NCI-H226 (cell line): ENCODE measurements at regions not wholly inside any gene's neighbourhood (a gene's known extent, or its start where the extent isn't known, plus 50 kb on each side); places are given as distances from the start of the nearest gene placed in this dataset.

ENCODE experiments used
- DNase-seq: peaks from one replicate; pipeline ENCODE4 v3.0.0-alpha.2; 2015

GRCh38 chr11:29305456-29306232 lies 711.2 kb downstream of the KCNA4 start:
- no peak for DNase-seq

GRCh38 chr11:29300420-29300819 lies 716.4 kb downstream of the KCNA4 start:
- DNase-seq = peak; percentile 86

DNA sequence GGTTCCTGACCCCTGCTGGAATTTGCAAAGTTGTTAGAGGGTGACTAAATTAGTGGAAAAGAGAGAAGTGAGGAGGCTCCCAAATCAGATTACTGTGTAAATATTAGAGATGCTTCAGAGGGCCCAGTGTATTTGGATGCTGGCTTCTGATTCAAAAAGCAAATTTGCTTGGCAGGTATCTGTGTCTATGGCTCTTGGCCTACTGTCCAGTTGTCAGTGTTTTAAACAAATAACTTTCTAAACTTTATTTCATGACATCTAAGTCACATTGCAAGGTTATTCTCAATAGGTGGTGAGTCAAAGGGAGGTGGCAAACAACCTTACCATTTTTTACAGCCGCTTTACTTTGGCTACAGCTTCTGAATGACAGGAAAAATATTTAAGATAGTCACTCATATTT lies 720.1 kb downstream of the KCNA4 start:
- no peak for DNase-seq

- DNase-seq = no peak
Observed at GRCh38 chr11:29293825-29294224, 723.0 kb downstream of the KCNA4 start.

DNA sequence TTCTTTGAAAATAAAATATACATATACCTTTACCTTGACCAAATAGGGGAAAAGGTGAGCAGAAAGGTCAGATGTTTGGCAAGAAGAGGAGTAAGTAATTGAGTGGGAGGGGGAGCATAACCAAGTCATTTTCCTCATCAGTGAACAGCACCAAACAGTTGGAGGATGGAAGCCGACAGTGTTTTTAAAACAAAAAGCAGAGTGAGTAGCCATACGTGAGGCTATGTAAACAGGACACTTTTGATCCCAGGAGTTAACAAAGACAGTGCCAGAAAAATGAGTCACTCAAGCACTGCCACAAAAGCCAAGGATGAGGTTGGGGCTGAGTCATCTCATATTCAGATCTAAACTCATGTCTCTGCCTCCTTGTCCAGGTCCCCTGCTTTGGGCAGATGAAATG lies 734.7 kb downstream of the KCNA4 start:
- peak; percentile 77 for DNase-seq

- no peak for DNase-seq
Observed at GRCh38 chr11:29281271-29281777, 735.5 kb downstream of the KCNA4 start.

GRCh38 chr11:29280452-29280851 lies 736.4 kb downstream of the KCNA4 start:
- peak; percentile 53 for DNase-seq

- no peak for DNase-seq
Observed at GRCh38 chr11:29279716-29280115, 737.1 kb downstream of the KCNA4 start.

GRCh38 chr11:29272019-29272654 lies 744.7 kb downstream of the KCNA4 start:
- no peak for DNase-seq

DNA sequence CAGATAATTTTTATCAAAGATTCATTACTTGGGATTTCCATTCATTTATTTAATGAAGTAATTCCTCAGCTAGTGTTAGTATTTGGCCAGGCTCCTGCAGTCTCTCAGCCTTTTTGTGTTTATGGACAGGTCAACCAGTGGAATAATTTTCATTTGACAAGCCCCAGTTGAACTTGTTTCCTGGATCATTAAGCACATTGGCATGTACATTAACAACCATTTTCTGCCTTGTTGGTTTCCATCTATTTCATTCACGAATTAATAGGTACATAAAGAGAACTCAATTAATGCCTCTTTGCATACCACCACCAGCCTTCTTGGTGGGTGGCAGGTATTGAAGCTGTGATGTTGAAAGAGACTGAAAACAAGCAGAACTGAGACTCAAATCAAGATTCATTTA lies 745.2 kb downstream of the KCNA4 start:
- DNase-seq = no peak

GRCh38 chr11:29268733-29269132 lies 748.1 kb downstream of the KCNA4 start:
- DNase-seq = no peak

DNA sequence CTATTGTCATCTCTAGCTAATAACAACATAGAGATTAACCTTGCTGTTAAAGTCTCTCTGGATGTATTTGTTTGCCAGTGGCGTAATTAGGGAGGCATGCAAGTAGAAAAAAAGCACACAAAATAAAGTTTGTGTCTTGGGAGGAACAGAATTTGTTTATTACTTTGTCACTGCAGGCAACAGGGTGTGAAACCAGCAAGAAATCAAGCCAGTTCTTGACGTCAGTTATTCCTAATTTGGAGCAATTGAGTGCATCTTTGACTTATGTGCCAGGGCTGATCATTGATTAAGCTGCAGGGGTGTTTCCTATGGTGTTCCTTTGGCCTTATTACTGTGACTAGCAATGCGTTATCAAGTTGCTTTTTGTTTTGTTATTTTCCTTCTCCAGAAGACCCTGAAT lies 751.0 kb downstream of the KCNA4 start:
- no peak for DNase-seq

DNA sequence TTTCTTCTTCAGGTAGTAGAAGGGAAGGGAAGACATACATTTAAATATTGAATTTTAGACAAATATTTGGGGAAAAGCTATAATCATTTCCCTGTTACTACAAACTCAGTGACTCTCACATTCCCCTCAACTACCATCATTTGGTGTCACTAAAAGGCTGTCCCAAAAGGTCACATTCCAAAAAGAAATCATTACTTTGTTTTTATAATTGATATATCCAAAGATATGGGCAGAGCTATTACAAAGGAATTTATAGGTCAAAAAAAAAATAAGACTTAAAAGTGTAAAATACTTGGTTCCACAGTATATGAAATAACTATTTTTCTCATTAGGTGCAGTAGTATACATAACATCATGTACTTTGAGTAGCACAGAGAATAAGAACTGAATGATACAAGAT lies 751.4 kb downstream of the KCNA4 start:
- no peak for DNase-seq

DNA sequence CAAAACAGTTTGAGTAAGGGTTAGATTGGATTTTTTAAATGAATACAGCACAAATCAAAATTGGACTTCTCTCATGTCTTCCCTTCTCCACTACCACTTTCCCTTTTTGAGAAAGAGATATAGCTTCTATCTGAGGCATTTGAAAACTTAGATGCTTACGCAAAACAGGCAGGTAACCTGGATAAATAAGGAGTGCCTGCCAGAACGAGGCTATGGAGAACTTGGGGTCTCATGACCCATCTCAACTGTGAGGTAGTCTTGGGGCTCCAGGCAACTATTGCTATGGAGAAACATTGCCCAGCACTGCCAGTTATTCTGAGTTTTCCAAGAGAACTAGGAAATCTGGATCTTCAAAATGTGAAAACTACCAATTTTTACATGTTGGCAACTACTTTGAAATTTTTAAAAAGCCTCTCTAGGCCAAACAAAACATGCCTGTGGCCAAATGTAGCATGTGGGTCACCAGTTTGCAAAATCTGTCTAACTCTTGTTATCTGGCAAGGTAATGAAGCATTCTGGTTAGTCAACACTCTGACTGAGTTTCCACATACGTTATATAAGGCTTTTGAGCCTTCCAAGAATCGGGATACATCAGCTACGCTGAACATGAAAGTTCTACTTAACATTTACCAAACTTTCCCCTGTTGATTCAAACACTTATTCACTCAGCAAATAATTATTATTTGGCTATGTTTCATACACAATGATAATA lies 752.7 kb downstream of the KCNA4 start:
- no peak for DNase-seq

DNA sequence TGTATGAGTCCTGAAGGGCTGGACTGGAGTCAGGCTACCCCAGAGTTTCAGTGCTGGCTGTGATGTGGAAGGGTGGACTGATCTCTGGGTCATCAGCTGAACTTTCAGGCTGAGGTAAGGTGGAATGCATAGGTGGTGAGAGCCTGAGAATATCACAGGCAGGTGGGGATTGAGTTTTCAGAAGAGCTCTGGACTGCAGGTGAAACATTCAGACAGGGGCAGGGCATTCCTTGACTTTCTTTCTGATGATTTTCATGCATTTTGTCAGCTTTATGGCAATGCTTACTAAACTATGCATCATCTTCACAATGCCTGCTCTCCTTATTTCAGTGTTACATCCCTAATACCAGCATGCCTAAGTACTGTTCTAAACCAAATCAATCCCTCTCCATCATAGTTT lies 755.0 kb downstream of the KCNA4 start:
- DNase-seq = no peak

DNA sequence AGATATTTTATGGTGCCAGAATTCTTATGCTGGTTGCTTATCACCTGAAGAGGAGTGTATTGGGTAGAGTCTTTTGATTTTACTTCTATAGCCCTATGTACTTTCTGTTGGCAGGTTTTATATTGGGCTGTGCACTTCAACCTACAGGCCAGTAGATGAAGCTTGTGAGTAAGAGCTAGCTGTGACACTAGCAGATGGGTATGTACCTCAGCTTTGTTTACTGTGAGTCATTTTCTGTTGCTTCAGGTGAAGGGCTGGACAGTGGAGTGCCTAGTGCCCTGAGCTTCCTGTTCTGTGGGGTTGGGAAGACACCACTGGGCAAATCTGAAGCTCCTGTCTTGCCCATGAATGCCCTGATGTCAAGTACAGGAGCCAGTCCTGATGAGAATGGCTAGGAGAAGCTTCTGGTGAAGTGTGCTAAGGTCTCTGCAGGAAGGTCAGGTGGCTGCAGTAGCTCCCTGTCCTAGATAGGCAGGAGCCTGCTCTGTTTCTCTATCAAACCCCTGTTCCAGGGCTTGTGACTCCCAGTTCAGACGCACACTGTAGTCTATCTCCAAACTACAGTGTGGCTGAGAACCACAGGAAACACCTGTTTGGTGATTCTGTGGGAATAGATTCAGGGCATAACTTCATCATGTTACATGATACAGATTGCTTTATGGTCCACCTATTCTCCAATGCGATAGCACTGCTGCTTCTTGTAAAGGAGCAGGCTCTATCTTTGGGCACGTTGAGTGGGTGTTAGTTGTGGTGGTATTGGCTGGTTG lies 755.7 kb downstream of the KCNA4 start:
- peak; percentile 81 for DNase-seq

DNA sequence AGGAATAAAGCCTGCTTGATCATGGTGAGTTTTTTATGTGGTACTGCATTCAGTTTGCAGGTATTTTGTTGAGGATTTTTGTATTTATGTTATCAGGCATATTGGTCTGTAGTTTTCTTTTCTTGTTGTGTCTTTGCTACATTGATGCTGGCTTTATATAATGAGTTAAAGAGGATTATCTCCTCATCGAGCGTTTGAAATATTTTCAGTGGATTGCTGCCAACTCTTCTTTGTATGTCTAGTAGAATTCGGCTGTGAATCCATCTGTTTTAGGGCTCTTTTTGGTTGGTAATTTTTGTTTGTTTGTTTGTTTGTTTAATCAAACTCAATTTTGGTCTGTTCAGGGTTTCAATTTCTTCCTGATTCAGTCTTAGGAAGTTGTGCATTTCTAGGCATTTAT lies 758.4 kb downstream of the KCNA4 start:
- no peak for DNase-seq

DNA sequence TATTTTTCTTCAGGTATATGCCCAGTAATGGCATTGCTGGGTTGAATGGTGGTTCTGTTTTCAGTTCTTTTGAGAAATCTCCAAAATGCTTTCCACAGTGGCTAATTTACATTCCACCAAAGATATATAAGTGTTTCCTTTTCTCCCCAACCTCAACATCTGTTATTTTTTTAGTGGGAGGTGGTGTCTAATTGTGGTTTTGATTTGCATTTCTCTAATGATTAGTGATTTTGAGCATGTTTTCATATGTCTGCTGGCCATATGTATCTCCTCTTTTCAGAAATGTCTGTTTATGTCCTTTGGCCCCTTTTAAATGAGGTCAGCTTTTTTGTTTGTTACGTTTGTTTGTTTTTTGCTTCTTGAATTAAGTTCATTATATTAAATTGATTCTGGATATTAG lies 760.2 kb downstream of the KCNA4 start:
- DNase-seq = no peak

- DNase-seq = no peak
Observed at GRCh38 chr11:29255401-29255800, 761.4 kb downstream of the KCNA4 start.

DNA sequence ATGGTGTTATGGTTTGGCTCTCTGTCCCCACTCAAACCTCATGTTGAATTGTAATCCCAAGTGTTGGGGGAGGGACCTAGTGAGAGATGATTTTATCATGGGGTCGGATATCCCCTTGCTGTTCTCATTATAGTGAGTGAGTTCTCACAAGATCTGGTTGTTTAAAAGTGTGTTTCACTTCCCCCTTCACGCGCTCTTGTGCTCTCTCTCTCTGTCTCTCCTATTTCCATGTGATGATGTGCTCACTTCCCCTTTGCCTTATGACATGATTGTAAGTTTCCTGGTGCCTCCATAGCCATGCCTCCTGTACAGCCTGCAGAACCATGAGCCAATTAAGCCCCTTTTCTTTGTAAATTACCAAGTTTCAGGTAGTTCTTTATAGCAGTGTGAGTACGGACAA lies 765.1 kb downstream of the KCNA4 start:
- no peak for DNase-seq

DNA sequence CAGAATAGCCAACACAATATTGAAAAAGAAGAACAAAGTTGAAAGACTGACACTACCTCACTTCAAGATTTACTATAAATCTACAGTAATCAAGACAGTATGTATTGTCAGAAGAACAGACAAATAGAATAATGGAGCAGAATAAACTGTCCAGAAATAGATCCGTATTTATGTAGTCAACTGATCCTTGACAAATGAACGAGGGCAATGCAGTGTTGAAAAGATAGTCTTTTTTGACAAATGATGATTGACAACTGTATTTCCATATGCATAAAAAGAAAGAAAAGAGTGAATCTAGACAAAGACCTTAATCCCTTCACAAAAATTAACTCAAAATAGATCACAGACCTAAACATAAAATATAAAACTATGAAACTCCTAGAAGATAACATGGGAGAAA lies 767.1 kb downstream of the KCNA4 start:
- no peak for DNase-seq

DNA sequence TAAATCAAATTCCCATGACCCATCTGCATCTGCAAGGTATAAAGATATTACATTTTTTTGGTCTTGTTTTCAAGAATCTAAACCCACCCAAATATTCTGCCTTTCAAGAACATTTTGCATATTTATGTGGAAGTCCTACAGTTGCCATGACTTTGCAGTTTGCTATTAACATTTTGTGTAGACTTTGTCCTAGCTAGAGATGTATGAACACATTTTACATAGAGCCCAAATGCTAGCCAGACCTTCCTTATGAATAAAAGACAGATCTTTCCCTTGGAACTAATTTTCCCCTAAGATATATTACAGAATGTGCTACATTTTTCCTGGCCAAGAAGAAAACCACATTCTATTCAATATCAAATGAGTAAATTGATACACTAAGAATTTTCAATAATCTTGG lies 772.5 kb downstream of the KCNA4 start:
- DNase-seq = no peak

- DNase-seq = peak; percentile 38
Observed at GRCh38 chr11:29243616-29244015, 773.2 kb downstream of the KCNA4 start.
